Activated naive CD4-positive, alpha-beta T cell treated with anti-CD3 and anti-CD28 coated beads, Interleukin-2, amount 50 U/mL, for 16 hours (primary cell): ENCODE measurements at regions not wholly inside any gene's neighbourhood (a gene's known extent, or its start where the extent isn't known, plus 50 kb on each side); places are given as distances from the start of the nearest gene placed in this dataset.
"Not testable (repeated sequence)": the region's sequence is repeated elsewhere in the genome, so short reads cannot be mapped to it uniquely, and the experiment has no call there.

Source experiments
- DNase-seq: peaks from one replicate; pipeline ENCODE4 v3.0.0-alpha.2; 2020

- no peak for DNase-seq
These were observed 1313.5 kb upstream of the TMEM132C start for GRCh38 chr12:126953365-126953889.

GRCh38 chr12:126960221-126960620 is 1306.7 kb upstream of the TMEM132C start:
- no peak for DNase-seq

GRCh38 chr12:126960709-126961108 is 1306.3 kb upstream of the TMEM132C start:
- no peak for DNase-seq

- no peak for DNase-seq
These were observed 1303.1 kb upstream of the TMEM132C start for GRCh38 chr12:126963825-126964224.

- DNase-seq: no peak
These were observed 1300.5 kb upstream of the TMEM132C start for GRCh38 chr12:126966498-126966897.

- no peak for DNase-seq
These were observed 1299.8 kb upstream of the TMEM132C start for GRCh38 chr12:126967152-126967551.

- DNase-seq: no peak
These were observed 1292.2 kb upstream of the TMEM132C start for GRCh38 chr12:126974779-126975178.

GRCh38 chr12:126976579-126976978 is 1290.4 kb upstream of the TMEM132C start:
- DNase-seq: no peak

GRCh38 chr12:126979564-126979963 is 1287.4 kb upstream of the TMEM132C start:
- not testable (repeated sequence) for DNase-seq

GRCh38 chr12:126982707-126983106 is 1284.3 kb upstream of the TMEM132C start:
- no peak for DNase-seq

- DNase-seq: not testable (repeated sequence)
These were observed 1283.2 kb upstream of the TMEM132C start for GRCh38 chr12:126983735-126984134.

GRCh38 chr12:126985663-126986062 is 1281.3 kb upstream of the TMEM132C start:
- DNase-seq: not testable (repeated sequence)

GRCh38 chr12:126989532-126989931 is 1277.4 kb upstream of the TMEM132C start:
- DNase-seq: no peak

GRCh38 chr12:126993898-126994297 is 1273.1 kb upstream of the TMEM132C start:
- DNase-seq: no peak

GRCh38 chr12:126994599-126994998 is 1272.4 kb upstream of the TMEM132C start:
- no peak for DNase-seq

- no peak for DNase-seq
These were observed 1268.9 kb upstream of the TMEM132C start for GRCh38 chr12:126998031-126998430.

GRCh38 chr12:126998747-126999285 is 1268.2 kb upstream of the TMEM132C start:
- no peak for DNase-seq

- DNase-seq: no peak
These were observed 1267.6 kb upstream of the TMEM132C start for GRCh38 chr12:126999352-126999751.

- DNase-seq: no peak
These were observed 1261.6 kb upstream of the TMEM132C start for GRCh38 chr12:127005406-127005805.

- DNase-seq: no peak
These were observed 1260.0 kb upstream of the TMEM132C start for GRCh38 chr12:127006972-127007371.

GRCh38 chr12:127008755-127009403 is 1258.1 kb upstream of the TMEM132C start:
- no peak for DNase-seq

GRCh38 chr12:127012109-127012508 is 1254.9 kb upstream of the TMEM132C start:
- DNase-seq: no peak

GRCh38 chr12:127013197-127013596 is 1253.8 kb upstream of the TMEM132C start:
- DNase-seq: no peak

- no peak for DNase-seq
These were observed 1252.9 kb upstream of the TMEM132C start for GRCh38 chr12:127014079-127014478.

GRCh38 chr12:127024791-127025190 is 1242.2 kb upstream of the TMEM132C start:
- no peak for DNase-seq
